NCI-H69 (cell line): ENCODE measurements at regions not wholly inside any gene's neighbourhood (a gene's known extent, or its start where the extent isn't known, plus 50 kb on each side); places are given as distances from the start of the nearest gene placed in this dataset.
"Not testable (repeated sequence)": the region's sequence is repeated elsewhere in the genome, so short reads cannot be mapped to it uniquely, and the experiment has no call there.

Experiments
- DNase-seq: peaks from one replicate; lab custom pipeline; 2025; lab: John Stamatoyannopoulos, UW

DNA sequence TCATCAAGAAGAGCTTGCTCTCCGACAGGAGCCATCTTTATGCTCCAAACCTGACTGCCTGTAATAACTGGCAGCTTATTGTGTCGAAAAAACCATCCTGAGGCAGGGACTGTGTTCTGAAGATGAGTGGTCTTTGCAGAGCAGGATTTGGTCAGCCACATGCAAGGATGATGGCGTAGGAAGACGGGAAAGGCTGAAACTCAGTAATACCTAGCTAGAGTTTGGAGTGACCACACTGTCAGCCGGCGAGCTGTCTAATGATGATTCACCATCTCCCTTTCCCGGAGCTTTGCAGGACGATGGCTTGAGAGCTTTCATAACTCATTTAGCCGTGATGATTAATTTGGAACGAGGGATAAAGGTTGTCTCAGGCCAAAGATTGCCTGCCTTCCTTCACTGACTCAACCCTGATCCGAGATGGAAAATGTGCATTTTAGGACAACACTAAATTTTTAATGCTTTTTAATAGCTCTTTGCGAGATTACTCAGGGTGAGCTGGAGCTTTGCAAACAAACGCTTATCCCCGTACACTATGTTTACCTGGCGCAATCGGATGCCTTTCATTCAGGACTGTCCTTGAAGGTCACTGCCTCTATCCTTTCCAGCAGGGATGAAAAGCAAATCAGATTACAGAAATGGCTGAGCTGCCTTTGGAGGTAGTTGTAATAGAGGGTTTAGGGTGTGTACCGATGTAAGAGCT is 288.5 kb downstream of the ASMT start:
- no peak for DNase-seq

DNA sequence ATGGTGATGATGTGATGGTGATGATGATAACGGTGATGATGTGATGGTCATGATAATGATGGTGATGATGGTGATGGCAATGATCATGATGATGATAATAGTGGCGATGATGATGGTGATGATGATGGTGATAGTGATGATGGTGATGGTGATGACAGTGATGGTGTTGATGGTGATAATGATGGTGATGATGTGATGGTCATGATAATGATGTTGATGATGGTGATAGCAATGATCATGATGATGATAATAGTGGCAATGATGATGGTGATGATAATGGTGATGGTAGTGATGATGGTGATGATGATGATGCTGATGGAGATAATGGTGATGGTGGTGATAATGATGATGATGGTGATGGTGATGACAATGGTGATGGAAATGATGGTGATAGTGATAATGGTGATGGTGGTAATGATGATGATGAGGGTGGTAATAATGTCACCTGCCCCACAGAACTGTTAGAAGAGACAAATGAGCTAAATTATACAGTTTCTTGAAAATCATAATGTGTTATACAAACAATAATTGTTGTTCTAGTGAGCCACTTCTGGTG is 289.9 kb downstream of the ASMT start:
- DNase-seq, result no peak

DNA sequence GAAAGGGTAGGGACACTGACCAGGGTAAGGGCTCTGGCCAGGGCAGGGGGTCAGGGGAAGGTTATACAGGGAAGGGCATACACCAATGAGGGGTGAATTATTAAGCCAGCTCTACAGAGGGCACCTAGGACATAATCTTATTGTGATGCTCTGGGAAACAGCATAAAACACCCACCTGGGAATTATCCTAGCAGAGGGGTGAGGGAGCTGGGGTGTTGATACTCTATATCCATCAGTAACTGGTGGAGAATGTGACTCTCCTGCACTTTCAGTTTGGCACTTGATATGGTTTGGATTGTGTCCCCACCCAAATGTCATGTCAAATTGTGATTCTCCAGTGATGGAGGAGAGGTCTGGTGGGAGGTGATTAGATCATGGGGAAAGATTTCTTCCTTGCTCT is 291.2 kb downstream of the ASMT start:
- DNase-seq, result no peak

DNA sequence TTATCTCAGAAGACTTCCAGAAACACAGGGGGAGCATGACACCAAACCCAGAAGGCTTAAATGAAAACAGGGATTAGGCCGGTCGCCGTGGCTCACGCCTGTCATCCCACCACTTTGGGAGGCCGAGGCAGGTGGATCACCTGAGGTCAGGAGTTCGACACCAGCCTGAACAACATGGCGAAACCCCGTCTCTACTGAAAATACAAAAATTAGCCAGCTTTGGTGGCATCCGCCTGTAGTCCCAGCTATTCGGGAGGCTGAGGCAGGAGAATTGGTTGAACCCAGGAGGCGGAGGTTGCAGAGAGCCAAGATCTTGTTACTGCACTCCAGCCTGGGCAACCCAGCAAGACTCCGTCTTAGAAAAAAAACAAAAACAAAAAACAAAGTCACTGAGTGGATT is 294.1 kb downstream of the ASMT start:
- DNase-seq, result not testable (repeated sequence)

DNA sequence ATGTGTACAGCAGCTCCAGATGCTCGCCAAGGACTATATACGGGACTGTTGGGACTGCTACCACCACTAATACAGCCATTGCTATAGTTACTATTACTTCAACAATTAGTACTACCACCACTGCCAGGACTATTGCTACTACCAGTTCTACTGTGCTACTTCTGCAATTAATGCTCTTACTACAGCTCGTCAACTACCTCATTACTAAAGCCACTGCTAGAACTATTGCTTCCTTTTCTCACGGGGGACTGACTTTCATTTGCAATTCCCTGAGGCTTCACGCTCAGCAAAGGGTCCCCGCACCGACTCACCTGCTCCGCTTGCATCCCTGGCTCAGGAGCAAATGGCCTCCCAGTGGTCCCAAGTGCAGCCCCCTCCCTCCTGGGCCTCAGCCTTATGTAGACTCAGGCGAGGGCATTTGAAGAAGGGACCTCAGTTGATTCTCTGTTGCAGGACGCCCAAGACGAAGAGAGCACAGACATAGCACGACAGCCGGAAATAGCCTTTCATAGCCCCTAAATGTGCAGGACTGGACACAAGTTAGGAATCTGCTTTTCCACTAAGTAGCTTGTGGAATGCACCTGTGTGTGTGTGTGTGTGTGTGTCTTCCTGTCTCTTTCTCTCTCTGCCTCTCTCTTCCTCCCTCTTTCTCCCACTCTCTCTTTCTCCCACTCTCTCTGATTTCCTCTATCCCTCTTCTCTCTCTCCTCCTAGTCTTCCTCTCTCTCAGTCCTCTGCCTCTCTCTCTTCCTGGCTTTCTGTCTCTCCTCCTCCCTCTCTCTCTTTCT is 294.8 kb downstream of the ASMT start:
- DNase-seq, result no peak

DNA sequence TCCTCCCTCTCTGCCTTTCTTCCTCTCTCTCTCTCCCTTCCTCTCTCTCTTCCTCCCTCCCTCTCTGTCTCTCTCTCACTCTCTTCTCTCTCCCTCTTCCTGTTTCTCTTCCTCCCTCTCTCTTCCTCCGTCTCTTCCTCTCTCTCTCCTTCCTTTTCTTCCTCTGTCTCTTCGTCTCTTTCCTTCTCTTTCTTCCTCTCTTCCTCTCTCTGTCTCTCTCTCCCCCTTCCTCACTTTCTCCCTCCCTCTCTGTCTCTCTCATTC is 295.3 kb downstream of the ASMT start:
- DNase-seq, result no peak

DNA sequence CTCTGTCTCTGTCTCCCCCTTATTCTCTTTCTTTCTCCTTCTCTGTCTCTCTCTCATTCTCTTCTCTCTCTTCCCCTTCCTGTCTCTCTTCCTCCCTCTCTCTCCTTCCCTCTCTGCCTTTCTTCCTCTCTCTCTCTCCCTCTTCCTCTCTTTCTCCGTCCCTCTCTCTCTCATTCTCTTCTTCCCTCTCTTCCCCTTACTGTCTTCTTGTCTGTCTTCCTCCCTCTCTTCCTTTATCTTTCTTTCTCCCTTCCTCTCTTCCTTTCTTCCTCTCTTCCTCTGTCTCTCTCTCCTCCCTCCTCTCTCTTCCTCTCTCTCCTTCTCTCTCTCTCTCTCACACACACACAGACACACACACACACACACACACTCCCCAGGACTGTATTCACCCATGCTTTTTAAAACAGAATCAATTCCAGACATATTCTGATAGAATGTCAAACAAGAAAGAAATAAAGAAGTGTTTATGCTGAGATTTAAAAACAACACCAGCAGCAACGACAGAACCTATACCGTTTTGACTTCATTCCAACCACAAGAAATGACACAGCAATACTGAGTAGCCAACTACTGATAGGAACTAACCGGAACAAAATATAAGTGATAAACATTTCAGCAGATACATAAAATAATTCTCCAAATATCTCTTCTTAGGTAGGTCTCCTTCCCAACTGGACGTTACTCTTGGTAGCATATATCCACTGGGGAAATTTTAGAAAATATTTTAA is 296.7 kb downstream of the ASMT start:
- DNase-seq, result no peak

DNA sequence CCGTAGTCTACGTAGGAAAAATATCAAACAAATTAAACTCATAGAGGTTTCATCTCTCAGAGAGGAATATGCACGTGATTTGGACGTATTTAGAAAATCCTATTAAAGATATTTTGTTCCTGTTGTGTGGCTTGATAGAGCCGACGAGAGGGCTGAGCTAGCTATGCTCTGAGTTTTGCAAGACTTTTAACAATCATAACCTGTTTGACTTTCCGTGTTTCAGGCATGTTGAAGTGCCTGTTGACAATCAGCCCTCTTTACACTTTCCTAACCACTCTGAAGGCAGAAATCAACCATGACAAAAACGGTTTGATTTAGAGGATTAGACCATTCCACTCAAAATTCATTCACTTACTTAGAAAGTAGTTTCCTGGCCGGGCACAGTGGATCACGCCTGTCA is 297.3 kb downstream of the ASMT start:
- DNase-seq, result no peak

DNA sequence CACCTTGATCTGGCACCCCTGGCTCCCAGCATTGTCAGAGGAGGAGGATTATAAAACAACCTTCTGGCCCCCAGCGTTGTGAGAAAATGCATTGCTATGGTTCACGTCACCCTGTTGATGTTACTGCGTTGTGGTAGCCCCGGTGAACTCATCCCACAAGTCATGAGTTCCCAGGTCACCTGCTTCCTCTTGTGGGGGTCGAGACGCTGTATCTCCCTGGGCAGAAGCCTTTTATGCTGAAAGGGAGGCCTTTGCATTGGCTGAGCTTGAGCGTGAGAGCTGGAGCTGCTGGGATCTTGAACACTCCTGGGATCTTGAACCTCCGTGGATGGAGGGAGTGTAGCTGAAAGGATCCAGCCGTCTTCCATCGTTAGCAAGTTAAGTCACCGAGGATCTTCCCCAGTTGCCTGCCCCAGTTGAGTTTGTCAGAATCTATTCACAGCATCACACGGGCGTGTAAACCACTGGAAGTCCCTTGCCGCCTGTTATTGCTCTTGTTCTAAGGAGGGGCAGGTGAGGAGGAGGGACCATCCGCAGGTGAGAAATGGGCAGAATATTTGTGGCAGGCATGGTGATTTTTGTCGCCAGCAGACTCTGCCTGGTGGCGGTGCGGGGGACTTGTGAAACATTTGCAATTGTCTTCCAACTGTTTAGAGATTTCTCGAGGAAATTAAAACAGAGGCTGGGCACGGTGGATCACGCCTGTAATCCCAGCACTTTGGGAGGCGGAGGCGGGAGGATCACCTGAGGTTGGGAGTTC is 299.9 kb downstream of the ASMT start:
- DNase-seq, result no peak

DNA sequence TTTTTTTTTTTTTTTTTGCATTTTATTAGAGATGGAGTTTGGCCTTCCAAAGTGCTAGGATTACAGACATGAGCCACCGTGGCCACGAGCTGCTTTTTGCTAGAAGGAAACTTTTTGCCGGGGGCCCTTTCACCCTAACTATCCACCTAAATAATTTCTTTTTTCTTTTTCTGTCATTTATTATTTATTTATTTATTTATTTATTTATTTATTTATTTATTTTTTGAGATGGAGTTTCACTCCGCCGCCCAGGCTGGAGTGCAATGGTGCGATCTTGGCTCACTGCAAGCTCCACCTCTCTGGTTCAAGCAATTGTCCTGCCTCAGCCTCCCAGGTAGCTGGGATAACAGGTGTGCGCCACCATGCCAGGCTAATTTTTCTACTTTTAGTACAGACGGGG is 303.9 kb downstream of the ASMT start:
- no peak for DNase-seq

DNA sequence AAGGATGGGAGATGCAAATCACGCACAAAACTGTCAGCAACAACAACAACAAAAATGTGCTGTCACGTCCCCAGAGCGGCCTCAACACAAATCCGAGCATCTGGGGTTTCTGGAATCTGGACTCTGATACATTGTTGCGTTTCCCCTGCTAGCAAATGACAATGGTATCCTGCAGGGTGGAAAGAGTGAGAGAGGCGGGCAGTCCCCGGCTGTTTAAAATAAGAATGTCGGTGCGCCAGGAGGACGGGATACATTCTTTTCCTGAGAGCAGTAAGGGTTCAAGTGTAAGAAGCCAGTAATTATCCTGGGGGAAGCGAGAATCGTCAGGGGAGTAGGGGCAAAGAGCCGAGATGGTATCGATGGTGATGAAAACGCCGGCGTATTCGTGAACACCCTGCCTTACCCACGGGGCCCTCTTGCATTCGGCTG is 310.2 kb downstream of the ASMT start:
- DNase-seq, result peak; percentile 50

DNA sequence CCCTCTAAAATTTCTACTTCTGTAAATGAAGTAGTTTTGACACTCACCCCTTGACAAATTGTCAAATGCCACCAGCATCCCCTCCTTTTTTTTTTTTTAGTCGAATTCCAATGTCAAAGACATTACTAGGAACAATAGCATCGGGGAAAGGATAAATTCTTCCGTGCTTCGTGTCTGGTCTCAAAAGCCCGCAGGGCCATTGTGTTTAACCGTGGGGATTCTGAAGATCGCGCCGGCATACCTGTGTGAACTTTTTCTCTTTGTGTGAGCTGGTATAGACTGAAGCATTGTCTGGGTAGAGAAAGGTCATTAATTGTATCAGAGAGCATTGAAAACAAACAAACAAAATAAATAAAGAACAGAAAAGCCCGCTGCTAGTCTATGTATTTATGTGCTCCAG is 313.9 kb downstream of the ASMT start:
- no peak for DNase-seq

DNA sequence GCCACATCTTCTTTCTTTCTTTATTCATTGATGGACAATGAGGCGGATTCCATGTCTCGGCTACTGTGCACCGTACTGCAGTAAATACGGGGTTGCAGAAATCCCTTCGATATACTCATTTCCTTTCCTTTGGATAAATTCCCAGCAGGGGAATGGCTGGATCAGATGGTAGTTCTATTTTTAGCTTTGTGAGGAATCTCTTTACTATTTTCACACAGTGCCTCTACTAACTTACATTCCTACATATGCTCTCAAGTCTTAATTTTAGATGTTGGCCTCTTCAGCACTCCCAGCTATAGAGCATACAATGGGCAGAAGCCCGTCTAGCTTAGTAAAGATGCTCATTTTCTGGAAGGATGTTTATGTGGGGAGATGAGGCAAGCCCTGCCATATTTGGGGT is 317.4 kb downstream of the ASMT start:
- DNase-seq, result no peak

DNA sequence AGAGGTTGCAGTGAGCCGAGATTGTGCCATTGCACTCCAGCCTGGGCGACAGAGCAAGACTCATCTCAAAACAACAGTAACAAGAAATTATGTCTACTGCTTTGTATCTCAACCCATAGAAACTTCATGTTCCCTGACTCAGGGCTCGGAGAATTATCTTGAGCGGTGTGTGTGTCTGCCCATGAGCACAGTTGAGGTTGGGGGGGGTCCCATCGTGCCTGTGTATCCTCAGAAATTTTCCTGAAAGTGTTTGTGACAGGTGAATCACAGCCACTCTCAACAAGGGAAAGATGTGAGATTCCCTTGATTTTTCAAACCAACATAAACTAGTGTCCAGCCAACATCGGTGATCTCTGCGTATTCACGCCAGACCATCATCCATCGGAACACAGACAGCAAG is 319.1 kb downstream of the ASMT start:
- no peak for DNase-seq

DNA sequence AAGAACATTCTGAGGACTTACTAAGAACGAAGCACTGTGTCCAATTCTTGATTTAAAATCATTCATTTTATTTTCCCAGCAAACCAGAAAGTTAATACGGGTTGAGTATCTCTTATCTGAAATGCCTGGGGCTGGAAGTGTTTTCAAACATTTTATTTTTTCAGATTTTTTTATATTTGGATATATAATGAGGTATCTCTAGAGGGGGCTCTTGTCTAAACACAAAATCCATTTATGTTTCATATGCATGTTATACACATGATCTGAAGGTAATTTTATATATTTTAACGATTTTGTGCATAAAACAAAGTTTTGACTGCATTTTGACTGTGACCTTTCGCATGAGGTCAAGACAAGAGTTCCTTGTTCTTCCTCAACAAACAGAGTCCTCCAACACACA is 320.9 kb downstream of the ASMT start:
- DNase-seq, result no peak

DNA sequence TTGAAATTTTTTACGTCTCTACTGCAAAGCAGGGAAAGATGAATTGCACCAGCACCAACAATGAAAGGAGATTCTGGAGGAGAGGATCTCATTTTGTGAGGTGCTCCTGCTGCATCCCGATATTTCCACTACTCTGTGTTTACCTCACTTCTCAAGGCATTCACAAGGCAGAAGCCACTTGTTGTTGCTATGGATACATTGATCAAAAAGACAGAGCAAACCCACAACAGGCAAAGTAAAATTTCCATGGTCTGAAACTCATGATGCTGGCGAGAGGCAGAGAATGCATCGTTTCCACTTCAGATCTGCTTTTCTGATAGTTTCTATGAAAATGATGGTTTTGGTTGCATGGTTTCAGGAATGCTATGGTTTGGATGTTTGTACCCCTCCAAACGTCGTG is 323.3 kb downstream of the ASMT start:
- DNase-seq, result no peak

DNA sequence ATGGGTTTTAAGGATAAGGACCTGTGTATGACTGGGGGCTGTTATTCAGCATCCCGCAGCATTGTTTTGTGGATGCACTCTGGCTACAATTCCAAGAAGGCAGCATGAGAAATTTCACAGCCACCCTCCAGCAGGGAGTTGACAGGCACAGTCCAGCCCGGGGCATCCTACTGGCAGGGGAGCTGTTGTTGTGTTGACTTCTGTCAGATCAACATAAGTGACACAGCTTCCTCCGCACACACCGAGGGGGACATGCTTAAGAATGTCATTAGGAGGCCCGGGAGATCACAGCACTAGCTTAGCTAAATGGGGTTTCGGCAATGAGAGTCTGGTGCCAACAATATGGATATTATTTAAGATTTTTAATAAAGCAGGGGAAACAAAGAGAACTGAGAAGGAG is 326.5 kb downstream of the ASMT start:
- DNase-seq, result no peak

DNA sequence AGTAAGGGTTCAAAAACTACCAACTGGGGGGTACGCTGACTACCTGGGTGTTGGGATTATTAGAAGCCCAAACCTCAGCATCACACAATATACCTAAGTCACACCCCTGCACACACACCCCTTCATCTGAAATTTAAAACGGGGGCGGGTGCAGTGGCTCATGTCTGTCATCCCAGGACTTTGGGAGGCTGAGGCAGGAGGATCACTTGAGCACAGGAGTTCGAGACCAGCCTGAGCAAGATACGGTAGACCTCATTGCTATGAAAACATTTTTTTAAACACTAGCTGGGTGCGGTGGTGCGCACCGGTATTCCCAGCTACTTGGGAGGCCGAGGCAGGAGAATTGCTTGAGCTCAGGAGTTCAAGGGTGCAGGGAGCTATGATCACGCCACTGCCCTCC is 331.0 kb downstream of the ASMT start:
- no peak for DNase-seq

DNA sequence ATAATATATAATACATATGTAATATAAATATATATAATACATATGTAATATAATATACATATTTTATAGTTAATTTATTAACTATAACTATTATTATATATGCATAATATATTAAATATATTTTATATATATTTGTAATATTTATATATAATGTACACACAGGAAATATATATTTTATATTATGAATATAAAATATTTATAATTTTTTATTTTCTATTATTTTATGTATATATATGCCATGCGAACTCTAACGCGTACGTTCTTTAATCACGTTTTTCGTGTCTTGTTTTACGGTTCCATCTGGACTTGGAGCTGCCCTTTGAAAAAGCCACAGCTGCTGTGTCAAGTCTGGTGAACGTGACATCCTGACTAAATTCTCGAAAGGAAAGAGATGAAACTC is 332.1 kb downstream of the ASMT start:
- DNase-seq, result no peak
